Omental fat pad (tissue), 3 donors: ENCODE measurements at regions not wholly inside any gene's neighbourhood (a gene's known extent, or its start where the extent isn't known, plus 50 kb on each side); places are given as distances from the start of the nearest gene placed in this dataset.

ENCODE experiments used
- ATAC-seq: fragments of 150-250 bp; one replicate; pipeline ENCODE4 v1.9.1; 2016; ENCODE audit warnings: mild to moderate bottlenecking, moderate library complexity; ENCODE audit not compliant: low FRiP score
- DNase-seq: peaks from one replicate; pipeline ENCODE4 v3.0.0-alpha.2; 2019; ENCODE audit warnings: low spot score
- TF ChIP-seq, protein P1 (sequence below), 3 donors: fragments of 450-650 bp; IDR thresholded peaks; one replicate each; pipeline ENCODE4 v1.5.1; 2016 to 2017; ENCODE audit warnings: antibody characterized with exemption in 3 of 3, mild to moderate bottlenecking in 3 of 3, moderate library complexity in 2 of 3

GRCh38 chr15:31799715-31800321 lies 230.5 kb upstream of the CHRNA7 start:
- TF ChIP-seq, protein P1, sequence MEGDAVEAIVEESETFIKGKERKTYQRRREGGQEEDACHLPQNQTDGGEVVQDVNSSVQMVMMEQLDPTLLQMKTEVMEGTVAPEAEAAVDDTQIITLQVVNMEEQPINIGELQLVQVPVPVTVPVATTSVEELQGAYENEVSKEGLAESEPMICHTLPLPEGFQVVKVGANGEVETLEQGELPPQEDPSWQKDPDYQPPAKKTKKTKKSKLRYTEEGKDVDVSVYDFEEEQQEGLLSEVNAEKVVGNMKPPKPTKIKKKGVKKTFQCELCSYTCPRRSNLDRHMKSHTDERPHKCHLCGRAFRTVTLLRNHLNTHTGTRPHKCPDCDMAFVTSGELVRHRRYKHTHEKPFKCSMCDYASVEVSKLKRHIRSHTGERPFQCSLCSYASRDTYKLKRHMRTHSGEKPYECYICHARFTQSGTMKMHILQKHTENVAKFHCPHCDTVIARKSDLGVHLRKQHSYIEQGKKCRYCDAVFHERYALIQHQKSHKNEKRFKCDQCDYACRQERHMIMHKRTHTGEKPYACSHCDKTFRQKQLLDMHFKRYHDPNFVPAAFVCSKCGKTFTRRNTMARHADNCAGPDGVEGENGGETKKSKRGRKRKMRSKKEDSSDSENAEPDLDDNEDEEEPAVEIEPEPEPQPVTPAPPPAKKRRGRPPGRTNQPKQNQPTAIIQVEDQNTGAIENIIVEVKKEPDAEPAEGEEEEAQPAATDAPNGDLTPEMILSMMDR (IDR thresholded peaks at IDR 0.05), result no peak
- no peak for DNase-seq
- ATAC-seq, result no peak

GRCh38 chr15:31801152-31801551 lies 229.2 kb upstream of the CHRNA7 start:
- no peak for DNase-seq
- no peak for ATAC-seq
- TF ChIP-seq, protein P1 (IDR thresholded peaks at IDR 0.05), result no peak

GRCh38 chr15:31802761-31803160 lies 227.6 kb upstream of the CHRNA7 start:
- ATAC-seq (no peak), DNase-seq (no peak)
- TF ChIP-seq, protein P1 (IDR thresholded peaks at IDR 0.05), result no peak

- DNase-seq (no peak), ATAC-seq (no peak)
- TF ChIP-seq, protein P1 (IDR thresholded peaks at IDR 0.05), result no peak
These were observed 226.9 kb upstream of the CHRNA7 start for GRCh38 chr15:31803388-31803884.

DNA sequence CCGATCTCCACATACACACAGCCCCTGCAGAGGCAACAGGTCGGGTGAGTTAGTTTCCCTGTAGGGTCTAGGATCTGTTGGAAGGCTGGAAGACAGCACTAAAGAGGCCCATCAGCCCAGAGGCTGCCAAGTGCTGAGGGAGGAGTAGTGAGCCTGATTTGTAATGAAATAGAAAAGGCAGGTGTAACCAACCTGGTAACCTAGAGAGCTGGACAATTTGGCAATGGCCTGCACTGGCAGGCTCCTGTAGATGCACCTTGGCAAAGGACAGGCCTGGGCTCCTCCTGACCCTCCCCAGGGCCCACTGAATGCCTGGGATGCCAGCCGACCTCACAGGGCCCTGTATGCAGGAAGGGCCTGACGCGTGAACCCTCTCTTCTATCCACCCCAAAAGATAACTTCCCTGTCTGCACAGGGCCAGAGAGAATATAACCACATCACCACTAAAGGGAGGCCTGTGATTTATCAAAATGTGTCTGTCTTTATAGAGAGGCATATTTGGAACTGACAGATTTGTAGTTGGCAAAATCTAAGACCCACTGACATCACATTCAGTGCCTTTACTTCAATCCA lies 225.1 kb upstream of the CHRNA7 start:
- no peak for ATAC-seq
- no peak for DNase-seq
- TF ChIP-seq, protein P1 (IDR thresholded peaks at IDR 0.05), result no peak

- ATAC-seq (no peak), DNase-seq (no peak)
- TF ChIP-seq, protein P1 (IDR thresholded peaks at IDR 0.05), result no peak
These were observed 224.2 kb upstream of the CHRNA7 start for GRCh38 chr15:31806106-31806505.

DNA sequence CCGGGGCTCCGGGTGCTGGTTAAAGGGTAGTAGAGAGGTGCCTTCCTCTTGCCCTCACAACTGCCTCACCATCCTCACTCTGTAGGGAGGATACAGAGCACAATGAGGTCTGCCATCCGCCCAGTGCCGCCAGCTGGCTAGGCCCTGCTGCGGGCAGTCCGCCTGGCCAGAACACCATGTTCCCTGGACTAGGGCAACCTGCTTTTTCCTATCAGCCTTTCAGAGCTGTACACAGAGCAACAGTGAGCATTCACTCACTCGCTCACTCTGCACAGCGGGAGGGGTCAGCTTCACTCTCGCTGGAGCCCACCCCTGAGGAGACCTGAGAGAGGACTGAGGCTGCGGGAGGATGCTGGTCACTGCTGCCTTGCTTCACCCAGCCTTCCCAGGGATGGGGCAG lies 218.7 kb upstream of the CHRNA7 start:
- TF ChIP-seq, protein P1 (IDR thresholded peaks at IDR 0.05), result no peak
- DNase-seq (no peak), ATAC-seq (no peak)
